HPDE6-E6E7 (cell line): ENCODE measurements at regions not wholly inside any gene's neighbourhood (a gene's known extent, or its start where the extent isn't known, plus 50 kb on each side); places are given as distances from the start of the nearest gene placed in this dataset.
A peak's percentile ranks its signal among the peaks of the same experiment; 100 is the strongest.

Experiments
- DNase-seq: peaks from one replicate; pipeline ENCODE4 v3.0.0; 2011; ENCODE audit warnings: missing footprints; ENCODE audit errors: extremely low spot score

DNA sequence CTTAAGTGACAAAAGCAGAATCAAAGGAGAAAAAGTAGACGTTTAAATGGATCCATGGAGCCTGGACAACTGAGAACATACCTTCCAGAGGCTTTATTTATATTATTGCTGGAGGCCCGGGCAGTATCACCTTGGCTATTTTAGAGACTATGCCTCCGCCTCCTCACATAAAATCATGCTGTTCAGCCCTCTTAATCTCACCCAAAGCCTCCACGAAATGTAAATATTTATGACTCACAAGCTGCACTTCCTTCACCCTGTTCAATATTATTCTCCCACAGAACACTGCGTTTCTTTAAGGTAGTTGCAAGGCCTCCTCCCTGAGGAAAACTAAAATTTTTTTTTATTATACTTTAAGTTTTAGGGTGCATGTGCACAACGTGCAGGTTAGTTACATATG, 478.6 kb upstream of the ACVR2A start:
- no peak for DNase-seq

DNA sequence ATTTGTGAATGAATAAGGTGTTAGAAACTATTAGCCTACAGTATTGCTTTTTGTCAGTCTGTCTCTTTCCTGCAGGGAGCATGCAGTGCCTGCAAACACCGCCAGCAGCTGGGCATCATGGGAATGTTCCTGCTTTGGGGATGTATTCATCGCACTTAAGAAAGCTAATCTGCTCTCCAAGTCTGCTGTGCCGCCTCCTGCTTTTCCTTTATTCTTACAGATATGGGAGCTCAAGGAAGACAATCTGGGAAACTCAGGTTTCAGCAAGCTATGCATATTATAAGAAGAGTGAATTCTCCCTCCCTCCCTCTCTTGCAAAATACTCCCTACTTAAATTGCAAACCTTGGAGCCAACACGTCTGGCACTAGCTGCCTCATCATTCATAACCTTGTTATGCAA, 479.2 kb upstream of the ACVR2A start:
- DNase-seq: no peak

DNA sequence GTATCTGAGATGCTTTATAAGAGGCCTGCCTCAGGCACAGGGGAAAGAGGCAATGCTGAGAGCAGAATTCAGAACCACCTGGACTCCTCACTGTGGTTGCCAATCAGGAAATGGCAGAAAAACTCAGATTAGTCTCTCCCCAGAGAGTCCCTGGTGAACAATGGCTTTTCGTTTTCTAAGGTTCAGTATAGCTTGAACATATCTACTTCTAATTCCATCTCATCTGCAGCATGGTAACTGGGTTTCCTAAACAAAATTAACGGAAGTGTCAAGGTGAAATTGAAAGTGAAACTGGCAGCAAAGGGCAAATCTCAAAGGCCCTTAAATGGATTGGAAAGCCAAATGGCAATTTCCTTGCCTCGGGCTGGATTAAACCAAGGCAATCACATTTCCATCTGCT, 480.2 kb upstream of the ACVR2A start:
- DNase-seq: no peak

DNA sequence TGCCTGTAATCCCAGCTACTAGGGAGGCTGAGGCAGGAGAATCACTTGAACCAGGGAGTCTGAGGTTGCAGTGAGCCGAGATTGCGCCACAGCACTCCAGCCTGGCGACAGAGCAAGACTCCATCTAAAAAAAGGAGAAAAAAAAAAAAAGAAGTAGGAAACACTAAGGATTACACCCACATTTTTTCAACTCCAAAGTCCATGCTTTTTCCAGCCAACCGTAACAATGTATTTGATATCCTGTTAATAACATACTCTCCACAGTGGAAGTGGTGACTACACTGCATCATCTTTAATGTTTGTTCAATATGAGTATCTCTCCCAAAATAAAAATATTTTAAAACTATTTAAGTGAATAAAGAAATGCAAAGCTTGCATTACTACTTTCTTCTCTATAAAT, 481.6 kb upstream of the ACVR2A start:
- no peak for DNase-seq

DNA sequence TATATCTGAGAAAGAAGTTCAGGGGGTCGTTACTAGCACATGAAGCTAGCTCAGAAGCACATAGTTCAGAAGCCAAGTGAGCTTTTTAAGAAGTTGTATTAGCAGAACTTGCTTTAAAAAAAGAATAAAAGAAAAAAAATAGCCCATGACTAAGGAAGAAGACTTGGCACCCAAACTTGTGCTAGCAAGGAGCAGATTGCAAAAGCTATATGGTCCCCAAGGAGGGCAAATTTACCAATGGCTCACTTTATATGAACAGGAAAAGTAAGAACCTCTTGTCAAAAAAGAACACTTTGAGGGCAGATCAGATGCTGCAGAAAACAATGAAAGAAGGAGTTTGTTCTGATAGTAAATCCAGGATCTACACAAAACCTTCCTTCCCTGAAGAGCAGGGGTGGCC, 486.5 kb upstream of the ACVR2A start:
- DNase-seq: no peak

DNA sequence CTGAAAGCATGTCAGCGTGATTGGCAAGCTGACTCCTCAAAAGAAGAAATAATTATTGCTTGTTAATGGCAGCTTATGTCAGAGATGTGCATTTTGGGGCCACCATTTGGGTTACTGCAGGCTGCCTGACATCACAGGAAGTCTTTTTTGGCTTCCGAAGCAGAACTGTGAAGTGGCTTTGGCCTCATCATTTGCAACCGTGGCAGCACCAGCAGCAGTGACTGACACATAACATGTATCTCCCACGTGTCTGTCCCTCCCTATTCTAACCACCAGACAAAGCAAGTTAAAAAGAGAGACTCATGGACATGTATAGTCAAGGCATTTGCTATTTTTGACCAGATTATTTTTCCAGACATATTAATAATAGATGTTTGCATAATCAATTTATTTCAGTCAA, 488.7 kb upstream of the ACVR2A start:
- DNase-seq: no peak

DNA sequence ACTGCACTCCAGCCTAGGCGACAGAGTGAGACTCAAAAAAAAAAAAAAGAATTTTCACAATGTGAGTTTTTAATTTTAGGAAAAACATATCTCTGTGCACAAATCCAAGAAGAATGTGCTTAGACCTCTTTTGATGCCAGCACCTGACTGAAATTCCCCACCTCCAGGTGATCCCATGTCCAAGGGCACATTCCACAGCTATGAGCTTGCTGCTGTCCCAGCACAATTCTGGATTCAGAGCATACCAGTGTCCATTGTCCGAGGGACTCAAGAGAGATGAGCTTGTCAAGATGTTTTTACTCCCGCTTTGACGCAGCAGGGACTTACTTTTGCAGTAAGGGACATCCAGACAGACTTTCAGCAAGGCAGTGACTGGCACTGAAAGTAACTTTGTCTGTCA, 489.1 kb upstream of the ACVR2A start:
- DNase-seq: no peak

DNA sequence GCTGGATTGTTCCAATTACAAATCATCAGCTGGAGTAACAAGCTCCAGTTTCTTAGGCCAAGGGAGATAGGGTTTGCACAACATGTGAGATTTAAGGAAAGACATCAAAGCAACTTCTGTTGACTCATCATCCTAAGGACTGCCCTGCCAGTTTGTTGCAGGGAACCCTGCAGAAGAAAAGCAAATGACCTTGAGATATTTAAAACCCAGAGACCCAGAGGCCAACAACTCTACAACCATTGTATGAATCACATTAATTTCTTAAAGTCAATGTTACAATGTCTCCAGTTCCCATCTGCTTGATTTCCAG, 491.8 kb upstream of the ACVR2A start:
- no peak for DNase-seq

DNA sequence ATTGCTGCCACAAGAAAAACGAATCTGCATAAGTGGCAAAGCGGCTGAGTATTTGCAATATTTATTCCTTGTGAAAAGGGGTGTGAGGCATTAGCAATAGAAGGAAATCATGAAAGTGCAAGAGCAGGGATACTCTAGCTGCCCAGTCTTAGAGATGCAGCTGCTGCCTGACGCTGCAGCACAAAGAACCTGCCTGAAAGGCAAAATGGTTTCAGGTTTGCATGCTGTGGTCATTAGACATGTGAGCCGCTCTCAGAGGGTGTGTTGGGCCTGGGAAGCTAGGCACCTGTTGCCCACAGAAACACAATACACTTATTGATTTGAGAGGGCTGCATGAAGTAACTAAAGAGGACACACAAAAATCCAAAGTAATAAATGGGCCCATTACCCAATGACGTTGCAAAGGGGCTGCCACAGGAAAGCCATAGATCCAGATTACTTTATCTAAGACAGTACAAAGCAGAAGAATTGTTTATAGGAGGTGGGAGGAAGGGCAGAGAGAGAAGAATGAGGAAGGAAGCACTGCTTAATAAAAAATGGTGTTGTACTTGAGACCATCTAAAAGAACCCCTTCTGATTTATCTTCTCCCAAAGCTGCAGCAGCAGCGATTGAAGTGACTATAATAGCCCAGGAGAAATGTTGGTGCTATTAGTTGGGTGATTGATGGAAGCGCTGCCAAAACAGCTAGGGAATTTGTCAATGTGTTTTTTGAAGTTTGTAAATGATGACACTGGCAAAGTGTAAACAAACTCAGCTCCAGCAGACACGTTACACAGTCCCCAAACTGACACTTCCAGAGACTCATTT, 492.4 kb upstream of the ACVR2A start:
- DNase-seq: no peak

DNA sequence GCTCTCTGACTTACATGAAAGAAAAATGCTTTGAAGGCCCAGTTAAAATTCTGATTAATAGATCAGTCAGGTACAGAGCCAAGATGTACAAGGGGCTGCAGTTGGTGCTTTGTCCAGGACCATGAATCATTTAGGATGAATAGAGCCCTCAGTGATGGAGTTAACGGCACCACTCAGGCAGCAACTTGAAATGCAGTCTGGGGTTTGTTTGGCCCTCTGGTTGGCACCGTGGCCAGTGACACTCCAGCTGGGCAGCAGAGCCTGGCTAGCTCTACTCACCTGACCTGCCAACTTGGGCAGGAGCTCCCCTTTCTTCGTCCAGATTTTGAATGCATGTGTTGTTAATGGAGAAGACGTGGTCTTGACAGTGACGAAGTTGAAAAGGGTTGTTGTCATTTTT, 493.0 kb upstream of the ACVR2A start:
- no peak for DNase-seq

DNA sequence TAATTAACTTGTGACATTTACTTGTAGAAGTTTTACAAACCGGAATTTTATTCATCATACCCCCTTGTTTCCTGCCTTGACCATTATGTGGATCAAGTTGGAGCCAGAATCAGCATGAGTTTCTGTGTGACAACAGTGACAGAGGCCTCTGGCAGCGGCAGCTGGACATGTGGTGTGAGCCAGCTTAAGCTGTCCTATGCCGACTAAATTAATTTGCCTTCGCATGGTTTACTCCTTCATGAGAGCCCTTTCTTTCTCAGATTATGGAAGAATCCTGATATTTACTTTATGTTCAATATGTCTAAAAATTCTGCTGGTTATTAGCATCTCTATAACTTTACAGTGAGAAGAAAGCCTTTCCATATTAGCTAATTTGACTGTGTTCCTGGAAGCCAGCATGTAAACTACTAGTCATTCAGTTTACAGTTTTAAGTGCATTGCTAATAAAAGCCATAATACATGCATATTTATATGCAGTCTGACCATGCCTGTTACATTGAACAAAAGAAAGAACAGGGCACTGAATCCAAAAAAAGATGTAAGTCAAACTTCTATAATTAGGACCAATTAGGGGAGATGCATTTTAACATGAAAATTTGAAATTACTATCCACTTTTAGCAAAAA, 495.8 kb upstream of the ACVR2A start:
- DNase-seq: no peak

DNA sequence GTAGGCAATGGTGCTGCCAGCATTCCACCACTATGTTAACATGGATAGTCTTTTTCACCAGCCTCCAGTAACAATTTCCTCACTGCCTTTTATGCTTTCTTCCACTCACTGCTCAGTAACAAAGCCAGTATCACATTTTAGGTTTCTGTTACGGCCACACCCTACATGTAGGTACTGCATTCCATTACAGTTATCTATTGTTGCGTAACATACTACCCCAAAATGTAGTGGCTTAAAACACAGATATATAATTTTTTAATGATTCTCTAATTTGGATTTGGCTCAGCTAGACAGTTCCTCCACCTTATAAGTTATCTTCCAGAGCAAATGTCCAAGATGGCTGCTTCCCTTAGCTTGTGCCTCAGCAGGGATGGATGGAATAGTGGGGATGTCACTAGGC, 498.7 kb upstream of the ACVR2A start:
- no peak for DNase-seq

DNA sequence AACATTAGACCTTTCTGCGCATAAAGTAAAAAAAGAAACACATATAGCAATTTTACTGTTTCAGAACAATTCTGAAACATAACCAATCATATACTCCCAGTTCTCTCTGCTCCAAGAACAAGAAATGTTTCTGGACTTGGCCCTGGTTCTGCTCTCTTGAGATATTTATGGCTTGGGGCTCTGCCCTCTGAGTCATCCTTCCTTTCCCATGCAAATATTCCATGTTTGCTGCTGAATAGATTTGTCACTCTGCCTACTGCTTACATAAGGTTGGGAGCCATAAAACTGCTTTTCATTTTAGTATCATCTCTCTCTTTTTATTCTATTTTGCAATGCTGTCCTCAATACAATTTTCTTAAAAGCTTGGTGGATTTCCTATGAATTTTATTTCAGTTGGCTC, 499.6 kb upstream of the ACVR2A start:
- DNase-seq: no peak

DNA sequence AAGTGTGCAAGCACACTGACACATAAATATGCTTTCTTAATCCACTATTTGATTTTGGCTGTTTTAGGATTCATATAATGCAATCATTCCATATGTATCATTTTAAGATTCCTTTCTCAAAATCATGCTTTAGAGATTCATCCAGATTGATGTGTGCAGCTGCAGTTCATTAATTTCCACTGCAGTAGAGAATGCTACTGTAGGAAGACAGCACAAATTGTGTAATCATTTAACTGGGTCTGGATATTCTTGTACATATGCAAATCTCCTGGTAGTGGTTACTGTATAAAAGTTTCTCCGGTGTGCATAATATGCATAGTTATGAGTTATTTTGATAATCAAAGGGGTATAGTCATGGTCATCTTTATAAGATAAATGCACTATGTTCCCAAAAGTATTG, 502.5 kb upstream of the ACVR2A start:
- DNase-seq: no peak

DNA sequence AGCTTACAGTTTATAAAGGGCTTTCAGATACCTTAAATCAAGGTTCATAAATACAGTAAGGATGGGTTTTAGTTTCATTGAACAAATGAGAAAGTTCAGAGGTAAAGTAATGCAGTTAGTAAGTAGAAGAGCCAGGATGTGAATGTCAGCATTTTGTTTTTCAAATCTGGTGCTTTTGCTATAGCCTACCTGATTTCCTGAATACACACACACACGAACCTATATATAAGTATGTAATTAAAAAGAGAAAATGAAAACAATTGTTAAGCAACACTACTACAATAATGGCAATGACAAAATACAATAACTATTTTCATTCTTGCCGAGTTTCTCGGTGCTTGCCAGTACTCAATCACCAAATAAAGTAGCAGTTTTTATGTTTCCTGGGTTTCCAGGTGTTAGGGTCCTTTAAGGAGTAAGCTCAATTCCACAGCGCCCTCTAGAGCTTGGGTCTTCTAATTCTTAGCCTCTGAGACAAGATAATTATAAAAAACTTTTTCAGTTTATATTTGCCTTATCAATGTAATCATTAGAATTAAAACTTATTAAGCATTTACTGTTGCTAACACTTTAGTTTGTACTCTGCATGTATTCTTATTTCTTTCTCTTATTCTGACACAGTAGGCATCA, 512.9 kb upstream of the ACVR2A start:
- DNase-seq: peak; percentile 23

DNA sequence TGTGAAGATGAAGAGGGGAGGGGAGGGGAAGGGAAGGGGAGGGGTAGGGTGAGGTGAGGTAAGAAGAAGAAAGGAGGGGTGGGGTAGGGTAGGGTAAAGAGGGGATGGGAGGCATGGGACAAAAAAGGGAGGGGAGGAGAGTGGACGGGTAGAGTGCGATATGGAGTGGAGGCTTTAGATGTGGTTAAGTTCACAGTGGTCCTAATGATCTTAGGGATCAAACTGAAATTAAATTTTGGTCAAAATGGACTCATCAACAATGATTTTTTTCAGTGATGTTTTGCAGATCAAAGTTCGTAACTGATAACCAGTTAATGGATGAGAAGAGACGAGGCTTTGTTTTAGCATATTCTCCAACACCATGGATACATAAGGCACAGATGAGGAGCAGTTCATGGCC, 513.9 kb upstream of the ACVR2A start:
- no peak for DNase-seq

DNA sequence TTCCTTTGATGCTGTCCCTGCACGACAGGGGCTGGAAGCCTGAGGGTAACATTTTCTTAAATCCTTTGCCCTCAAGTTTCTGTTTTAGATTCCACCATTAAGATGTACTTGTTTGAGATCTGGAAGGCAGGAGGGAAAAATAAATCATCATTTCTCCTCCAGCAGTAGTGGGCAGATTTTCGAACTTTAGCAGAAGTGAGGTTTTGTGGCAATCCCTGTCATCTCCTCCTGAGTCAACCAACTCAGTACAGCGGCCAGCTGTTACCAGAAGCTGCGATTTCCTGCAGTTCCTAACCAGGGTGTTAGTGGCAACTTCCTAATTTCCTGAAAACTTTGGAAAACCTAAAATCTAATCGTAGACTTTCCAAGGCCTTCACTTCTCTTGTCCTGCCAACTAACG, 517.2 kb upstream of the ACVR2A start:
- DNase-seq: no peak

DNA sequence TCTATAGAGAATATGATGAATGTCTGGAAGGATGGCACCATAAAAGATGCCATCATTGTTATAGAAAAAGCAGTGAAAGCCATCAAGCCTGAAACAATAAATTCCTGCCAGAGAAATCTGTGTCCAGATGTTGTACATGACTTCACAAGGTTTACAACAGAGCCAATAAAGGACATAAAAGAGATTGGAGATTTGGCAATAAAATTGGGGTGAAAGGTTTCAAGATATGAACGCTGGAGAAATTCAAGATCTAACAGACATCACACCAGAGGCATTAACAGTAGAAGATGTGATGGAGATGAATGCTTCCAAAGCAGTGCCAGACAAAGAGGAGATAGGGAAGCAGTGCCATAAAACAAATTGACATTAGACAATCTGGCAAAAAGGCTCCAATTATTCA, 518.8 kb upstream of the ACVR2A start:
- no peak for DNase-seq

DNA sequence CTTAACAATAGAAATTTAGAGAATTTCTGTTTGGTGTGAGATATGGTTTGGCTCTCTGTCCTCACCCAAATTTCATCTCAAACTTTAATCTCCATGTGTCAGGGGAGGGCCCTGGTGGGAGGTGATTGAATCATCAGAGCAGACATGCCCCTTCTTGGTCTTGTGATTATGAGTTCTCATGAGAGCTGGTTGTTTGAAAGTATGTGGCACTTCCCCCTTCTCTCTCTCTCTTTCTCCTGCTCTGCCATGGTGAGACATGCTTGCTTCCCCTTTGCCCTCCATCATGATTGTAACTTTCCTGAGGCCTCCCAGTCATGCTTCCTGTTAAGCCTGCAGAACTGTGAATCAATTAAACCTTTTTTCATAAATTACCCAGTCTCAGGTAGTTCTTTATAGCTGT, 524.7 kb upstream of the ACVR2A start:
- DNase-seq: no peak

DNA sequence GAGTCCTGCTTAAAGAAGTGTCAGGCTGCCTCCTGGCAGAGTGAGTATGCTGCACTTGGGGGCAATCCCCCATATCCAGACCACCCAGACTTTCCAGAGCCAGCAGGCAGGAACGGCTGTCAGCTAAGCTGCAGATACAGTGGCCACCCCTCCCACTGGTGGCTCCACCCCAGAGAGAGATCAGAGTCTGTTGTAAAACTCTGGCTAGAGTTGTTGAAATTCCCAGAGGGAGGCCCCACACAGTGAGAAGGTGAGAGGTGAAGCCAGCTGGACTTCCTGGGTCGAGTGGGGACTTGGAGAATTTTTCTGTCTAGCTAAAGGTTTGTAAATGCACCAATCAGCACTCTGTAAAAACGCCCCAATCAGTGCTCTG, 533.8 kb upstream of the ACVR2A start:
- DNase-seq: no peak

DNA sequence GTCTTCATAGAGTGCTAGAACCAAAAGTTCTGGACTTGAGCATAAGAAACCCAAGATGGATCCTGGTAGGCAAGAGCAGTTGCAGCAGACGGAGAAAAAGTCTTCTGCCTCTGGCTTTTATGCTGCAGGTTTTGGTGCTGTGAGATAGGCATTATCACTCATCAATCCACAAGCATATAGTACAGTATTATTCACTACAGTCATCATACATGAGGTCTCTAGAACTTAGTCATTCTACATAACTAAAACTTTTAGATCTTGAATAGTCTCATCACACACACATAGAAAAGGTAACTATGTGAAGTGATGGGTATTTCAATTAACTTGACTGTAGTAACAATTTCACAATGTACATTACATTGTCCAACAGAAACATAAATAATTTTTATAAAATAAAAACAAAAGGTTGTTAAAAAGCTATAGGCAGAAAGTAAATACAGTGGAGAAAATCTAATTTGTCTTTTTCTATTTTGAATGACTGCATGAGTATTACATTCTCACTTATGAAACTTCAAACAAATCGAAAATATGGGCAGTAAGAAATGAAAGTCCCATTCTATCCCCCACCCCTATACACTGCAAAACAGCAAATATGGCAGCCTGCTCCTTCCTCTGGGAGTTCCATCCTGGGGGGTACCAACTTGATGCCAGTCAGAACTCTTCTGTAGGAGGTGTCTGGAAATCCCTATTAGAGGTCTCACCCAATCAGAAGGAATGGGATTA, 534.3 kb upstream of the ACVR2A start:
- no peak for DNase-seq

DNA sequence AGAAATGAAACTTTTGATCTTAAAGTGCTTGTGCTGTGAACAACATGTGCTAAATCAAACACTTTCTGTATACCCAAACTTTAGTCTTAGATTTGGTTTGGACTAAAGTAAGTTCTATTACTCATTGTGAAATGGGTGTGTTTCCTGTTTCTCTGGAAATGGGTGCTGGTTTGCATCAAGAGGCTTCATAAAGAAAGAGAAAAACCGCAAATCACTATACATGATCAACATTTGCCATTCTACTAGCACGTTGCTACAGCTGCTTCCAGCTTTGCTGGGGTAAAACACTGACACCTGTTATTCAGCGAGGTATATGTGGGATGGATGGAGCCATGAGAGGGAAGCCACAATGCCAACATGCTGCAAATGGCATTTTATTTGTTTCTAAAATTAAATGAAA, 547.0 kb upstream of the ACVR2A start:
- DNase-seq: no peak

DNA sequence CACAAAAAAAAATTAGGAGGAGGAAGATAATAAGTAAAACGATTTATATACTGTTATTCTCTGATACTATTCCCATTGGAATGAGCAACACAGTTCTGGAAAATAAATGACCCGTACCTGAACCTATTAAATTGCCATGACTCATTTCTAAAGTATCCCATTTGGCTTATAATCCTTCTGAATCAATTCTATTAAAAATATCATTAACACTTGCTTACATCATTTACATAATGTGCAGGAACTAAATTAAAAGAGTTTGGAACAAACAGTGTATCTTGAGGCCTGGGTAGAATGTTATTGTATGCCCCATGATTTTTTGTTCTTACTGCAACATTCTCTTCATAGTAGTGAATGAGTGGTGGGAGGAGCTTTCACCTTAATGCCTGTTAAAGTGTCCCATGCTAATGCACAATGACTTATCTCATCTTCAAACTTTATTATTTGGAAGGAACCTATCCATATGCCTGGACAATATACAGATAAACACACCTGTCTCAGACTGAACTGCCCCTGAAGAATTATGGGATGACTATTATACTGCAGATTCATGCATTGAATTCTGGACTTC, 549.9 kb upstream of the ACVR2A start:
- no peak for DNase-seq
